ENCODE measurements at regions not wholly inside any gene's neighbourhood (a gene's known extent, or its start where the extent isn't known, plus 50 kb on each side); places are given as distances from the start of the nearest gene placed in this dataset.

DNA sequence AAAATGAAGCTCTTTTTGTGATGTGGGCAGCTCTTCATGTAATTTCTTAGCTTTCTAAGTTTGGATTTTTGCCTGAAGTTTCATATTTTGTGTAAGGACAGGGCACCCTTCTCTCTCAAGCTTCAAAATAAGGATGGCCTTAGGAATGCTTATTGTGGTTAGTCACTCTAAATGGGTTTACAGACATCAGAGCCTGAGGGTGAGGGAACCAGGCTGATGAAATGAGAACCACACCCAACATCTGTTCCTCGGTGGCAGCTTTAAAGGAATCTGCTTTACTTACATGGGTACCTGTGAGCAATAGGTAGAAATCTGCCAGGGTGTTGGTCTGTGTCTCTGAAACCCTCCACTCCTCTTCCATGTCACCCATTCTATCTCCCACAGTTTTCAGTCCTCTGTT lies 174.3 kb downstream of the EMX2 start:
- TF ChIP-seq, protein P1, sequence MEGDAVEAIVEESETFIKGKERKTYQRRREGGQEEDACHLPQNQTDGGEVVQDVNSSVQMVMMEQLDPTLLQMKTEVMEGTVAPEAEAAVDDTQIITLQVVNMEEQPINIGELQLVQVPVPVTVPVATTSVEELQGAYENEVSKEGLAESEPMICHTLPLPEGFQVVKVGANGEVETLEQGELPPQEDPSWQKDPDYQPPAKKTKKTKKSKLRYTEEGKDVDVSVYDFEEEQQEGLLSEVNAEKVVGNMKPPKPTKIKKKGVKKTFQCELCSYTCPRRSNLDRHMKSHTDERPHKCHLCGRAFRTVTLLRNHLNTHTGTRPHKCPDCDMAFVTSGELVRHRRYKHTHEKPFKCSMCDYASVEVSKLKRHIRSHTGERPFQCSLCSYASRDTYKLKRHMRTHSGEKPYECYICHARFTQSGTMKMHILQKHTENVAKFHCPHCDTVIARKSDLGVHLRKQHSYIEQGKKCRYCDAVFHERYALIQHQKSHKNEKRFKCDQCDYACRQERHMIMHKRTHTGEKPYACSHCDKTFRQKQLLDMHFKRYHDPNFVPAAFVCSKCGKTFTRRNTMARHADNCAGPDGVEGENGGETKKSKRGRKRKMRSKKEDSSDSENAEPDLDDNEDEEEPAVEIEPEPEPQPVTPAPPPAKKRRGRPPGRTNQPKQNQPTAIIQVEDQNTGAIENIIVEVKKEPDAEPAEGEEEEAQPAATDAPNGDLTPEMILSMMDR (IDR thresholded peaks at IDR 0.05 in 4 of 5, conservative IDR thresholded peaks at IDR 0.05 in 1 of 5), result no peak
- TF ChIP-seq POLR2A (IDR thresholded peaks at IDR 0.05), result no peak

Measured in gastrocnemius medialis (tissue), 4 donors.